ENCODE measurements at regions not wholly inside any gene's neighbourhood (a gene's known extent, or its start where the extent isn't known, plus 50 kb on each side); places are given as distances from the start of the nearest gene placed in this dataset.

GRCh38 chr7:41103331-41103730 lies 599.6 kb downstream of the INHBA start:
- CTCF ChIA-PET: no interaction called here
- ATAC-seq: no peak
- Histone ChIP-seq H3K4me2 (no peak overlapping the region), H3K4me3 (no peak overlapping the region), H3K27ac (no peak overlapping the region), H3K4me1 (peaks cover 15% of the 10 kb centered on the region; the same call in 2 of the 3 replicates), H3K9me3 (no peaks in the 10 kb centered on the region)
- TF ChIP-seq EP300 (IDR thresholded peaks at IDR 0.05) (no peak), ZSCAN20 (CRISPR knock-in tag; IDR thresholded peaks at IDR 0.05) (no peak), JUNB (IDR thresholded peaks at IDR 0.05) (no peak), KDM1A (IDR thresholded peaks at IDR 0.05; ENCODE audit: low read depth) (no peak), RFX5 (IDR thresholded peaks at IDR 0.05) (no peak), ZC3H11A (IDR thresholded peaks at IDR 0.05) (no peak)
- POLR2A ChIA-PET: no interaction called here
- DNase-seq (ENCODE audit: low read depth in 1 of 2, low spot score in 1 of 2): no peak
- no peak for FAIRE-seq

- Histone ChIP-seq H3K4me3 (no peak overlapping the region), H3K27ac (no peak overlapping the region), H3K4me1 (no peaks in the 10 kb centered on the region), H3K4me2 (no peak overlapping the region), H3K9me3 (no peaks in the 10 kb centered on the region)
- POLR2A ChIA-PET: no interaction called here
- ATAC-seq: no peak
- 12% methylated on average over 5 of the region's 5 CpGs for WGBS (ENCODE audit: missing lambda C conversion rate)
- no peak for DNase-seq (ENCODE audit: low read depth in 1 of 2, low spot score in 1 of 2)
- TF ChIP-seq KDM5A (IDR thresholded peaks at IDR 0.05) (no peak), ZC3H11A (IDR thresholded peaks at IDR 0.05) (no peak), EHF (CRISPR knock-in tag; IDR thresholded peaks at IDR 0.05) (no peak), KDM1A (IDR thresholded peaks at IDR 0.05; ENCODE audit: low read depth) (no peak), RNF2 (IDR thresholded peaks at IDR 0.05; ENCODE audit: borderline replicate concordance, low read depth) (no peak), TP53 (CRISPR knock-in tag; IDR thresholded peaks at IDR 0.05) (no peak), FOXS1 (CRISPR knock-in tag; IDR thresholded peaks at IDR 0.05) (no peak), CHD2 (IDR thresholded peaks at IDR 0.05; ENCODE audit: low read length, partially characterized antibody) (no peak), ZFP36 (IDR thresholded peaks at IDR 0.05; ENCODE audit: borderline replicate concordance, partially characterized antibody) (no peak), HOXA7 (CRISPR knock-in tag; IDR thresholded peaks at IDR 0.05) (no peak), RARB (CRISPR knock-in tag; IDR thresholded peaks at IDR 0.05) (no peak), ESRRA (IDR thresholded peaks at IDR 0.05; ENCODE audit: borderline replicate concordance, low read length) (no peak), CBX8 (IDR thresholded peaks at IDR 0.05) (no peak), REST (IDR thresholded peaks at IDR 0.05) (no peak), E2F6 (IDR thresholded peaks at IDR 0.05; ENCODE audit: borderline replicate concordance, low read depth) (no peak), JUN (IDR thresholded peaks at IDR 0.05) (no peak), CBX2 (IDR thresholded peaks at IDR 0.05; ENCODE audit: borderline replicate concordance, low read depth) (no peak)
- FAIRE-seq: no peak
- CTCF ChIA-PET: no interaction called here
These were observed 604.0 kb downstream of the INHBA start for GRCh38 chr7:41098846-41099245.

- WGBS (ENCODE audit: missing lambda C conversion rate): 7% methylated on average over 4 of the region's 4 CpGs
- ChIA-PET CTCF (no interaction called here), POLR2A (no interaction called here)
- Histone ChIP-seq H3K4me1 (no peaks in the 10 kb centered on the region), H3K4me3 (no peak overlapping the region), H3K9me3 (no peaks in the 10 kb centered on the region), H3K4me2 (no peak overlapping the region), H3K27ac (no peak overlapping the region)
- ATAC-seq (no peak), DNase-seq (ENCODE audit: low read depth in 1 of 2, low spot score in 1 of 2) (no peak), FAIRE-seq (no peak)
- no peak for TF ChIP-seq EHF (CRISPR knock-in tag; IDR thresholded peaks at IDR 0.05)
- TF ChIP-seq ZNF302 (CRISPR knock-in tag; IDR thresholded peaks at IDR 0.05): no peak
- no peak for TF ChIP-seq HOXB13 (CRISPR knock-in tag; IDR thresholded peaks at IDR 0.05; ENCODE audit: low read depth)
- no peak for TF ChIP-seq CHD2 (IDR thresholded peaks at IDR 0.05; ENCODE audit: low read length, partially characterized antibody)
- no peak for TF ChIP-seq ZFP36 (IDR thresholded peaks at IDR 0.05; ENCODE audit: borderline replicate concordance, partially characterized antibody)
- TF ChIP-seq CBX8 (IDR thresholded peaks at IDR 0.05): no peak
- no peak for TF ChIP-seq HEYL (CRISPR knock-in tag; IDR thresholded peaks at IDR 0.05)
- no peak for TF ChIP-seq EHMT2 (IDR thresholded peaks at IDR 0.05; ENCODE audit: low read depth)
- TF ChIP-seq REST (IDR thresholded peaks at IDR 0.05): no peak
- no peak for TF ChIP-seq NFE2L2 (conservative IDR thresholded peaks at IDR 0.05; ENCODE audit: low read length)
- no peak for TF ChIP-seq POLR2A (IDR thresholded peaks at IDR 0.05; ENCODE audit: low read length)
- TF ChIP-seq ATOH8 (CRISPR knock-in tag; IDR thresholded peaks at IDR 0.05; ENCODE audit: low read depth): no peak
These were observed 604.5 kb downstream of the INHBA start for GRCh38 chr7:41098402-41098801.

Measured in A549 (cell line).